HepG2 (cell line): ENCODE measurements at regions not wholly inside any gene's neighbourhood (a gene's known extent, or its start where the extent isn't known, plus 50 kb on each side); places are given as distances from the start of the nearest gene placed in this dataset.

Experiments
- ATAC-seq: fragments of 200-7000 bp; cut with Tn5 transposase; 3 replicates; pipeline ENCODE4 v1.9.1; 2020; ENCODE audit warnings: mild to moderate bottlenecking, moderate library complexity
- BruUV-seq: library from RNA; stranded (reverse); fragments of 400-500 nt; replicated peaks from 2 replicates; lab custom pipeline; 2021; lab: Mats Ljungman, UMichigan
- CTCF ChIA-PET: fragments of 300-600 bp; formaldehyde crosslinking; extraction: SDS; loops from one replicate; lab custom pipeline; 2021; ENCODE audit warnings: low total read pairs, inconsistent platforms, low intra/inter-chr PET ratio; lab: Yijun Ruan, JAX
- POLR2A ChIA-PET: fragments of 350-600 bp; sonication (Branson Sonifier 250); formaldehyde crosslinking; loops from one replicate; lab custom pipeline; 2020; ENCODE audit warnings: antibody characterized with exemption, inconsistent platforms; lab: Yijun Ruan, JAX
- DNase-seq: peaks from one replicate; pipeline ENCODE4 v3.0.0-alpha.2; 2015; ENCODE audit warnings: low spot score
- FAIRE-seq: peaks from 3 replicates; lab custom pipeline; 2011; peaks lifted over from hg19 to GRCh38; lab: Jason Lieb, UNC
- H2AFZ ChIP-seq: one replicate; pipeline ENCODE4 v1.6.1; 2011; ENCODE audit warnings: low read length, inconsistent platforms
- H3K27ac ChIP-seq: fragments of 300-600 bp; 3 replicates; pipeline ENCODE4 v1.8.0; 2011; ENCODE audit warnings: mixed run types, mild to moderate bottlenecking, mixed read lengths, low read length, inconsistent platforms; ENCODE audit not compliant: insufficient read depth; ENCODE audit errors: extremely low read length
- H3K27me3 ChIP-seq, 2 experiments: fragments of 200-600 bp in 1 of 2; 2 replicates in 1 of 2; 3 replicates in 1 of 2; pipeline versions ENCODE4 v1.6.0 to v1.8.0; 2011; ENCODE audit warnings: low read length in 2 of 2, mild to moderate bottlenecking in 2 of 2, moderate library complexity in 2 of 2, inconsistent platforms in 1 of 2; ENCODE audit not compliant: insufficient read depth in 2 of 2, control insufficient read depth in 1 of 2
- H3K36me3 ChIP-seq, 2 experiments: fragments of 200-600 bp in 1 of 2; replicated peaks in 1 of 2; 2 replicates in 1 of 2; 3 replicates in 1 of 2; pipeline versions ENCODE4 v1.5.1 to v1.8.0; 2011; ENCODE audit warnings: low read length in 2 of 2, inconsistent platforms in 1 of 2; ENCODE audit not compliant: insufficient read depth in 2 of 2, control insufficient read depth in 1 of 2
- H3K4me1 ChIP-seq: 2 replicates; pipeline ENCODE4 v1.5.1; 2012; ENCODE audit warnings: low read length, inconsistent platforms; ENCODE audit not compliant: insufficient read depth
- H3K4me2 ChIP-seq: 2 replicates; pipeline ENCODE4 v1.6.0; 2011; ENCODE audit warnings: low read depth, low read length, inconsistent platforms
- H3K4me3 ChIP-seq, 3 experiments: fragments of 200-600 bp in 1 of 3; sonication (generic), shearing (Covaris generic) in 1 of 3; replicated peaks in 1 of 3; 2 replicates each; pipeline ENCODE4 v1.5.1; 2011 to 2016; ENCODE audit warnings: low read length in 3 of 3, inconsistent platforms in 2 of 3, low read depth in 2 of 3, mild to moderate bottlenecking in 2 of 3, control low read depth in 1 of 3, mixed read lengths in 1 of 3; ENCODE audit not compliant: insufficient read depth in 1 of 3
- H3K79me2 ChIP-seq: one replicate; pipeline ENCODE4 v1.6.1; 2011; ENCODE audit warnings: low read length, inconsistent platforms; ENCODE audit not compliant: insufficient read depth
- H3K9ac ChIP-seq: 2 replicates; pipeline ENCODE4 v1.6.0; 2011; ENCODE audit warnings: mild to moderate bottlenecking, low read depth, low read length, inconsistent platforms; ENCODE audit not compliant: insufficient read depth
- H3K9me3 ChIP-seq: 2 replicates; pipeline ENCODE4 v1.5.1; 2012; ENCODE audit warnings: mild to moderate bottlenecking, low read length
- H4K20me1 ChIP-seq: 2 replicates; pipeline ENCODE4 v1.6.0; 2011; ENCODE audit warnings: inconsistent platforms, mild to moderate bottlenecking, low read length, moderate library complexity; ENCODE audit not compliant: insufficient read depth
- BRD4 ChIP-seq: sonication (generic); formaldehyde crosslinking; IDR thresholded peaks from 2 replicates; pipeline ENCODE4 v1.4.0; 2020; ENCODE audit warnings: missing genetic modification reagents
- CBX5 ChIP-seq: sonication (generic); formaldehyde crosslinking; IDR thresholded peaks from 2 replicates; pipeline ENCODE4 v1.4.0; 2020; ENCODE audit warnings: missing genetic modification reagents, borderline replicate concordance
- NFYB ChIP-seq: sonication (generic); formaldehyde crosslinking; IDR thresholded peaks from 2 replicates; pipeline ENCODE4 v1.4.0; 2020; ENCODE audit warnings: missing genetic modification reagents
- RBFOX2 ChIP-seq: fragments of 200-400 bp; formaldehyde crosslinking; IDR thresholded peaks from 2 replicates; pipeline ENCODE4 v1.6.1; 2017; ENCODE audit warnings: low read depth, mild to moderate bottlenecking, low read length
- ZBTB38 ChIP-seq: sonication (generic); formaldehyde crosslinking; IDR thresholded peaks from 2 replicates; pipeline ENCODE4 v1.5.1; 2020; ENCODE audit warnings: mild to moderate bottlenecking, missing genetic modification reagents
- ZNF317 ChIP-seq: sonication (generic); formaldehyde crosslinking; IDR thresholded peaks from 2 replicates; pipeline ENCODE4 v1.5.0; 2020; ENCODE audit warnings: mild to moderate bottlenecking, missing genetic modification reagents
- WGBS: methylation state at CpG from one replicate; pipeline ENCODE4 v1.1.6; 2017; ENCODE audit warnings: low lambda C conversion rate; 5-methylcytosine and 5-hydroxymethylcytosine counted together
- in situ Hi-C: cut with HindIII; loops from 2 replicates; pipeline ENCODE4 v1.10.0; 2017; ENCODE audit warnings: low pct_unique_long_range_greater_than_20kb; ENCODE audit not compliant: extremely low pct_ligation_motif_present
- intact Hi-C: fragments of 100-400 bp; cut with micrococcal nuclease; formaldehyde crosslinking; loops from one replicate; pipeline ENCODE4 v1.10.0; 2022; ENCODE audit not compliant: unreplicated experiment
- TF ChIP-seq, protein P1 (sequence below): sonication (generic); formaldehyde crosslinking; IDR thresholded peaks from 2 replicates; pipeline ENCODE4 v1.4.0; 2020; ENCODE audit warnings: missing genetic modification reagents
- TF ChIP-seq, protein P2 (sequence below): sonication (generic); formaldehyde crosslinking; IDR thresholded peaks from 2 replicates; pipeline ENCODE4 v1.4.0; 2020; ENCODE audit warnings: missing genetic modification reagents, mild to moderate bottlenecking, borderline replicate concordance
- TF ChIP-seq, protein P3 (sequence below): sonication (generic); formaldehyde crosslinking; IDR thresholded peaks from 2 replicates; pipeline ENCODE4 v1.5.1; 2020; ENCODE audit warnings: mild to moderate bottlenecking, missing genetic modification reagents, moderate library complexity

DNA sequence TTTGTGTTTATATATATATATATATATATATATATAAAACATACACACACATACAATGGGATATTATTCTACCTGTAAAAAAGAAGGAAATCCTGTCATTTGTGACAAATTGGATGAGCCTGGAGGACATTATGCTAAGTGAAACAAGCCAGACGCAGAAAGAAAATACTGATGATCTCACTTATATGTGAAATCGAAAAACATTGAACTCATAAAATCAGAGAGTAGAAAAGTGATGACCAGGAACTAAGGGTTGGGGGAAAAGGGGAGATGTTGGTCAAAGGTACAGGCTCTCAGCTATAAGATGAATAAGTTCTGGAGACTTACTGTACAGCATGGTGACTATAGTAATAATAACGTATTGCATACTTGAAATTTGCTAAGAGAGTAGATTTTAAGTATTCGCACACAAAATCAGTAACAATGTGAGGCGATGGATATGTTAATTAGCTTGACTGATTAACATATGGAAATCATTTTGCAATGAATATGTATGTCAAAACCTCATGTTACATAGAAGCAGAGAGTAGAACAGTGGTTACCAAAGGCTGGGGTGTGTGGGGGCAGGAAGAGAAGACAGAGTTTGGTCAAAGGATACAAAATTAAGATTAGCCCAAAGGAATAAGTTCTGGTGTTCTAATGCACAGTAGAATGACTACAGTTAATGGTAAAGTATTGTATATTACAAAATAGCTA is 92.3 kb upstream of the PHACTR1 start:
- BruUV-seq: no TSS peak
- H3K9me3 ChIP-seq: no peaks in the 10 kb centered on the region
- ChIA-PET CTCF (no interaction called here), POLR2A (no interaction called here)
- H3K79me2 ChIP-seq: no peaks in the 10 kb centered on the region
- intact Hi-C loops (no loop called here), in situ Hi-C loops (loop anchor here (25.0 kb wide), 1 partner anchor 962 kb away; no protein-coding TSS in a partner anchor)
- no peaks in the 10 kb centered on the region for H3K36me3 ChIP-seq
- TF ChIP-seq, protein P1, sequence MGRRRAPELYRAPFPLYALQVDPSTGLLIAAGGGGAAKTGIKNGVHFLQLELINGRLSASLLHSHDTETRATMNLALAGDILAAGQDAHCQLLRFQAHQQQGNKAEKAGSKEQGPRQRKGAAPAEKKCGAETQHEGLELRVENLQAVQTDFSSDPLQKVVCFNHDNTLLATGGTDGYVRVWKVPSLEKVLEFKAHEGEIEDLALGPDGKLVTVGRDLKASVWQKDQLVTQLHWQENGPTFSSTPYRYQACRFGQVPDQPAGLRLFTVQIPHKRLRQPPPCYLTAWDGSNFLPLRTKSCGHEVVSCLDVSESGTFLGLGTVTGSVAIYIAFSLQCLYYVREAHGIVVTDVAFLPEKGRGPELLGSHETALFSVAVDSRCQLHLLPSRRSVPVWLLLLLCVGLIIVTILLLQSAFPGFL (CRISPR knock-in tag): no peak
- TF ChIP-seq CBX5 (CRISPR knock-in tag) (no peak), BRD4 (CRISPR knock-in tag) (no peak), NFYB (CRISPR knock-in tag) (no peak), RBFOX2 (no peak), ZNF317 (CRISPR knock-in tag) (no peak), ZBTB38 (CRISPR knock-in tag) (no peak)
- TF ChIP-seq, protein P2, sequence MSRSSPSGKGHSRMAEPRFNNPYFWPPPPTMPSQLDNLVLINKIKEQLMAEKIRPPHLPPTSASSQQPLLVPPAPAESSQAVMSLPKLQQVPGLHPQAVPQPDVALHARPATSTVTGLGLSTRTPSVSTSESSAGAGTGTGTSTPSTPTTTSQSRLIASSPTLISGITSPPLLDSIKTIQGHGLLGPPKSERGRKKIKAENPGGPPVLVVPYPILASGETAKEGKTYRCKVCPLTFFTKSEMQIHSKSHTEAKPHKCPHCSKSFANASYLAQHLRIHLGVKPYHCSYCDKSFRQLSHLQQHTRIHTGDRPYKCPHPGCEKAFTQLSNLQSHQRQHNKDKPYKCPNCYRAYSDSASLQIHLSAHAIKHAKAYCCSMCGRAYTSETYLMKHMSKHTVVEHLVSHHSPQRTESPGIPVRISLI: no peak
- TF ChIP-seq, protein P3, sequence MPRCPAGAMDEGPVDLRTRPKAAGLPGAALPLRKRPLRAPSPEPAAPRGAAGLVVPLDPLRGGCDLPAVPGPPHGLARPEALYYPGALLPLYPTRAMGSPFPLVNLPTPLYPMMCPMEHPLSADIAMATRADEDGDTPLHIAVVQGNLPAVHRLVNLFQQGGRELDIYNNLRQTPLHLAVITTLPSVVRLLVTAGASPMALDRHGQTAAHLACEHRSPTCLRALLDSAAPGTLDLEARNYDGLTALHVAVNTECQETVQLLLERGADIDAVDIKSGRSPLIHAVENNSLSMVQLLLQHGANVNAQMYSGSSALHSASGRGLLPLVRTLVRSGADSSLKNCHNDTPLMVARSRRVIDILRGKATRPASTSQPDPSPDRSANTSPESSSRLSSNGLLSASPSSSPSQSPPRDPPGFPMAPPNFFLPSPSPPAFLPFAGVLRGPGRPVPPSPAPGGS (CRISPR knock-in tag): no peak
- no peak overlapping the region for H3K9ac ChIP-seq
- H3K27me3 ChIP-seq: peaks cover 0 to 12% of the 10 kb centered on the region in 2 experiments; a peak in 2 of 5 replicates
- H3K27ac ChIP-seq: no peak overlapping the region
- no peaks in the 10 kb centered on the region for H4K20me1 ChIP-seq
- H2AFZ ChIP-seq: no peak overlapping the region
- ATAC-seq: no peak
- no peak overlapping the region for H3K4me2 ChIP-seq
- WGBS: 14% methylated on average over 5 of the region's 5 CpGs
- no peak for DNase-seq
- no peak for FAIRE-seq
- no peaks in the 10 kb centered on the region for H3K4me1 ChIP-seq
- H3K4me3 ChIP-seq: no peak overlapping the region
